AG10803 (cell line): ENCODE measurements at regions not wholly inside any gene's neighbourhood (a gene's known extent, or its start where the extent isn't known, plus 50 kb on each side); places are given as distances from the start of the nearest gene placed in this dataset.

Experiments used
- DNase-seq: peaks from one replicate; pipeline ENCODE4 v3.0.0; 2010; ENCODE audit warnings: low read depth
- H3K4me3 ChIP-seq: 2 replicates; pipeline ENCODE4 v1.5.1; 2011; ENCODE audit warnings: mild to moderate bottlenecking, low read length, control low read depth
- CTCF ChIP-seq: conservative IDR thresholded peaks from 2 replicates; pipeline ENCODE4 v1.5.1; 2011; ENCODE audit warnings: mild to moderate bottlenecking, low read length, control low read depth, inconsistent platforms

- no peak overlapping the region for H3K4me3 ChIP-seq
- no peak for TF ChIP-seq CTCF
- DNase-seq = no peak
Measured at GRCh38 chr18:26763446-26764110, 101.9 kb downstream of the AQP4 start.

- no peak overlapping the region for H3K4me3 ChIP-seq
- TF ChIP-seq CTCF = no peak
- no peak for DNase-seq
Measured at GRCh38 chr18:26757263-26758019, 108.1 kb downstream of the AQP4 start.

GRCh38 chr18:26756556-26756955 is 109.0 kb downstream of the AQP4 start:
- no peak for DNase-seq
- no peak overlapping the region for H3K4me3 ChIP-seq
- TF ChIP-seq CTCF = no peak

GRCh38 chr18:26746826-26747475 is 118.6 kb downstream of the AQP4 start:
- TF ChIP-seq CTCF = no peak
- no peak overlapping the region for H3K4me3 ChIP-seq
- DNase-seq = no peak

- no peak for DNase-seq
- TF ChIP-seq CTCF = no peak
- no peak overlapping the region for H3K4me3 ChIP-seq
Measured at GRCh38 chr18:26746398-26746797, 119.1 kb downstream of the AQP4 start.

GRCh38 chr18:26745288-26746181 is 120.0 kb downstream of the AQP4 start:
- DNase-seq = no peak
- no peak for TF ChIP-seq CTCF
- H3K4me3 ChIP-seq = no peak overlapping the region
